ENCODE measurements at regions not wholly inside any gene's neighbourhood (a gene's known extent, or its start where the extent isn't known, plus 50 kb on each side); places are given as distances from the start of the nearest gene placed in this dataset.
"Not testable (repeated sequence)": the region's sequence is repeated elsewhere in the genome, so short reads cannot be mapped to it uniquely, and the experiment has no call there.

GRCh38 chrX:38961936-38962335 is 160.7 kb downstream of the MID1IP1 start:
- no peaks in the 10 kb centered on the region for H3K36me3 ChIP-seq (ENCODE audit: control insufficient read depth, insufficient read depth, low read length)
- no peak for TF ChIP-seq CTCF (IDR thresholded peaks at IDR 0.05; ENCODE audit: insufficient read depth, low read length, severe bottlenecking)

GRCh38 chrX:38963244-38963643 is 162.0 kb downstream of the MID1IP1 start:
- H3K27me3 ChIP-seq (ENCODE audit: control insufficient read depth, insufficient read depth, low read length); FAIRE-seq; DNase-seq (ENCODE audit: low read depth): not testable (repeated sequence)

More at GRCh38 chrX:38961936-38962335, 160.7 kb downstream of the MID1IP1 start:
- FAIRE-seq = no peak
- DNase-seq (ENCODE audit: low read depth) = no peak
- H3K27me3 ChIP-seq (ENCODE audit: control insufficient read depth, insufficient read depth, low read length) = no peaks in the 10 kb centered on the region
- H3K4me3 ChIP-seq (ENCODE audit: low read depth, low read length) = no peak overlapping the region

GRCh38 chrX:38965888-38966287 is 164.6 kb downstream of the MID1IP1 start:
- FAIRE-seq = no peak
- no peak overlapping the region for H3K4me3 ChIP-seq (ENCODE audit: low read depth, low read length)

More at GRCh38 chrX:38963244-38963643, 162.0 kb downstream of the MID1IP1 start:
- H3K4me3 ChIP-seq (ENCODE audit: low read depth, low read length); H3K36me3 ChIP-seq (ENCODE audit: control insufficient read depth, insufficient read depth, low read length): not testable (repeated sequence)

GRCh38 chrX:38968344-38969216 is 167.3 kb downstream of the MID1IP1 start:
- Histone ChIP-seq H3K4me3 (ENCODE audit: low read depth, low read length) (no peak overlapping the region), H3K27me3 (ENCODE audit: control insufficient read depth, insufficient read depth, low read length) (no peaks in the 10 kb centered on the region), H3K36me3 (ENCODE audit: control insufficient read depth, insufficient read depth, low read length) (no peaks in the 10 kb centered on the region)
- FAIRE-seq (no peak), DNase-seq (ENCODE audit: low read depth) (no peak)
- no peak for TF ChIP-seq CTCF (IDR thresholded peaks at IDR 0.05; ENCODE audit: insufficient read depth, low read length, severe bottlenecking)

More at GRCh38 chrX:38965888-38966287, 164.6 kb downstream of the MID1IP1 start:
- no peaks in the 10 kb centered on the region for H3K36me3 ChIP-seq (ENCODE audit: control insufficient read depth, insufficient read depth, low read length)
- no peak for DNase-seq (ENCODE audit: low read depth)
- no peak for TF ChIP-seq CTCF (IDR thresholded peaks at IDR 0.05; ENCODE audit: insufficient read depth, low read length, severe bottlenecking)
- H3K27me3 ChIP-seq (ENCODE audit: control insufficient read depth, insufficient read depth, low read length) = no peaks in the 10 kb centered on the region

- TF ChIP-seq CTCF (IDR thresholded peaks at IDR 0.05; ENCODE audit: insufficient read depth, low read length, severe bottlenecking) = no peak
- H3K27me3 ChIP-seq (ENCODE audit: control insufficient read depth, insufficient read depth, low read length) = no peaks in the 10 kb centered on the region
- FAIRE-seq (no peak), DNase-seq (ENCODE audit: low read depth) (no peak)
- H3K36me3 ChIP-seq (ENCODE audit: control insufficient read depth, insufficient read depth, low read length) = no peaks in the 10 kb centered on the region
- H3K4me3 ChIP-seq (ENCODE audit: low read depth, low read length) = no peak overlapping the region
Observed at GRCh38 chrX:38970074-38970473, 168.8 kb downstream of the MID1IP1 start.

GRCh38 chrX:38970845-38971244 is 169.6 kb downstream of the MID1IP1 start:
- DNase-seq (ENCODE audit: low read depth) (no peak), FAIRE-seq (no peak)
- Histone ChIP-seq H3K27me3 (ENCODE audit: control insufficient read depth, insufficient read depth, low read length) (no peaks in the 10 kb centered on the region), H3K36me3 (ENCODE audit: control insufficient read depth, insufficient read depth, low read length) (no peaks in the 10 kb centered on the region), H3K4me3 (ENCODE audit: low read depth, low read length) (no peak overlapping the region)
- TF ChIP-seq CTCF (IDR thresholded peaks at IDR 0.05; ENCODE audit: insufficient read depth, low read length, severe bottlenecking) = no peak
